SK-N-SH (cell line): ENCODE measurements at regions not wholly inside any gene's neighbourhood (a gene's known extent, or its start where the extent isn't known, plus 50 kb on each side); places are given as distances from the start of the nearest gene placed in this dataset.

Source experiments
- CTCF ChIA-PET: fragments of 300-600, 350-600 bp; formaldehyde crosslinking; extraction: SDS; loops from one replicate; lab custom pipeline; 2021; lab: Yijun Ruan, JAX
- POLR2A ChIA-PET: fragments of 350-600 bp; sonication (Branson Sonifier 250); formaldehyde crosslinking; extraction: SDS; loops from one replicate; lab custom pipeline; 2020; ENCODE audit warnings: antibody characterized with exemption, inconsistent platforms; lab: Yijun Ruan, JAX
- DNase-seq: peaks from one replicate; pipeline ENCODE4 v3.0.0; 2012
- H2AFZ ChIP-seq: fragments of 200-600 bp; sonication (generic); 2 replicates; pipeline ENCODE4 v1.8.1; 2016; ENCODE audit warnings: antibody characterized with exemption, mild to moderate bottlenecking, low read depth
- H3F3A ChIP-seq: fragments of 200-600 bp; sonication (generic); replicated peaks from 2 replicates; pipeline ENCODE3; 2016; ENCODE audit warnings: antibody characterized with exemption, mild to moderate bottlenecking; ENCODE audit not compliant: insufficient read depth
- H3K27ac ChIP-seq, 2 experiments: fragments of 200-500 bp in 1 of 2; fragments of 200-600 bp in 1 of 2; sonication (Bioruptor generic) in 1 of 2; sonication (generic), shearing (Covaris generic) in 1 of 2; 2 replicates each; pipeline versions ENCODE4 v1.5.1 to v1.6.1; 2014 to 2016; ENCODE audit warnings: low read depth in 2 of 2, inconsistent platforms in 1 of 2, low read length in 1 of 2, mild to moderate bottlenecking in 1 of 2, mixed read lengths in 1 of 2
- H3K27me3 ChIP-seq: fragments of 200-600 bp; sonication (generic), shearing (Covaris generic); 2 replicates; pipeline ENCODE4 v1.6.1; 2016; ENCODE audit warnings: mixed run types; ENCODE audit not compliant: insufficient read depth
- H3K36me3 ChIP-seq, 2 experiments: fragments of 200-500 bp in 1 of 2; fragments of 200-600 bp in 1 of 2; sonication (Bioruptor generic) in 1 of 2; sonication (generic) in 1 of 2; replicated peaks in 1 of 2; 2 replicates each; pipeline versions ENCODE3 to v1.5.1; 2014 to 2016; ENCODE audit warnings: low read length in 1 of 2, mild to moderate bottlenecking in 1 of 2; ENCODE audit not compliant: insufficient read depth in 2 of 2, control insufficient read depth in 1 of 2
- H3K4me1 ChIP-seq, 2 experiments: fragments of 200-500 bp in 1 of 2; fragments of 200-600 bp in 1 of 2; sonication (Bioruptor generic) in 1 of 2; sonication (generic), shearing (Covaris generic) in 1 of 2; 2 replicates each; pipeline versions ENCODE4 v1.5.1 to v1.6.1; 2014 to 2016; ENCODE audit warnings: low read depth in 1 of 2, low read length in 1 of 2, mixed run types in 1 of 2; ENCODE audit not compliant: insufficient read depth in 2 of 2, control insufficient read depth in 1 of 2
- H3K4me2 ChIP-seq: fragments of 200-600 bp; sonication (generic), shearing (Covaris generic); 2 replicates; pipeline ENCODE4 v1.6.1; 2017; ENCODE audit warnings: mixed run types
- H3K4me3 ChIP-seq, 2 experiments: fragments of 200-500 bp in 1 of 2; fragments of 200-600 bp in 1 of 2; sonication (Bioruptor generic) in 1 of 2; sonication (generic), shearing (Covaris generic) in 1 of 2; 2 replicates each; pipeline versions ENCODE4 v1.5.1 to v1.8.1; 2014 to 2016; ENCODE audit warnings: low read depth in 2 of 2, inconsistent platforms in 1 of 2, low read length in 1 of 2, mild to moderate bottlenecking in 1 of 2, mixed read lengths in 1 of 2, moderate library complexity in 1 of 2
- H3K79me2 ChIP-seq: fragments of 200-600 bp; sonication (generic); 2 replicates; pipeline ENCODE4 v1.8.1; 2017; ENCODE audit warnings: mild to moderate bottlenecking; ENCODE audit not compliant: insufficient read depth
- H3K9ac ChIP-seq: fragments of 200-600 bp; sonication (generic); 2 replicates; pipeline ENCODE4 v1.6.1; 2017; ENCODE audit warnings: mixed run types
- H3K9me2 ChIP-seq: fragments of 200-600 bp; sonication (generic); 2 replicates; pipeline ENCODE4 v1.6.1; 2017; ENCODE audit warnings: mixed run types
- H3K9me3 ChIP-seq: fragments of 200-600 bp; sonication (generic); 2 replicates; pipeline ENCODE4 v1.6.1; 2017; ENCODE audit warnings: mixed run types, mild to moderate bottlenecking, moderate library complexity
- H4K20me1 ChIP-seq: fragments of 200-600 bp; sonication (generic); 2 replicates; pipeline ENCODE4 v1.6.1; 2017; ENCODE audit warnings: mild to moderate bottlenecking, mixed run types; ENCODE audit not compliant: insufficient read depth
- CTCF ChIP-seq: fragments of 200-600 bp; sonication (generic); IDR thresholded peaks from 2 replicates; pipeline ENCODE4 v1.6.1; 2017; ENCODE audit warnings: antibody characterized with exemption, mild to moderate bottlenecking, moderate library complexity
- ELF1 ChIP-seq: IDR thresholded peaks from 2 replicates; pipeline ENCODE4 v1.4.0; 2012
- FOXJ3 ChIP-seq: sonication (generic); formaldehyde crosslinking; IDR thresholded peaks from 2 replicates; pipeline ENCODE4 v1.5.1; 2020; ENCODE audit warnings: mild to moderate bottlenecking, missing genetic modification reagents
- GATA2 ChIP-seq: sonication (generic); formaldehyde crosslinking; IDR thresholded peaks from 2 replicates; pipeline ENCODE4 v1.5.0; 2020; ENCODE audit warnings: mild to moderate bottlenecking, missing genetic modification reagents
- JUND ChIP-seq: IDR thresholded peaks from 2 replicates; pipeline ENCODE4 v1.4.0; 2012
- MAX ChIP-seq: IDR thresholded peaks from 2 replicates; pipeline ENCODE4 v1.4.0; 2012; ENCODE audit warnings: low read depth
- MEF2A ChIP-seq: IDR thresholded peaks from 2 replicates; pipeline ENCODE4 v1.4.0; 2012; ENCODE audit warnings: low read depth, borderline replicate concordance
- MXI1 ChIP-seq: IDR thresholded peaks from 2 replicates; pipeline ENCODE4 v1.6.1; 2012; ENCODE audit warnings: mild to moderate bottlenecking, low read depth, low read length, improper control_type of control experiment
- NFIC ChIP-seq: IDR thresholded peaks from 2 replicates; pipeline ENCODE4 v1.4.0; 2012; ENCODE audit warnings: borderline replicate concordance
- NRF1 ChIP-seq: IDR thresholded peaks from 2 replicates; pipeline ENCODE4 v1.6.1; 2012; ENCODE audit warnings: low read depth, mild to moderate bottlenecking, low read length
- REST ChIP-seq: IDR thresholded peaks from 2 replicates; pipeline ENCODE4 v1.6.1; 2012; ENCODE audit warnings: mild to moderate bottlenecking, low read depth, low read length, moderate library complexity
- RXRA ChIP-seq: IDR thresholded peaks from 2 replicates; pipeline ENCODE4 v1.4.0; 2012; ENCODE audit warnings: low read depth, mild to moderate bottlenecking, borderline replicate concordance
- SIN3A ChIP-seq: IDR thresholded peaks from 2 replicates; pipeline ENCODE4 v1.6.1; 2012; ENCODE audit warnings: low read depth, mild to moderate bottlenecking, low read length, moderate library complexity, borderline replicate concordance
- USF1 ChIP-seq: IDR thresholded peaks from 2 replicates; pipeline ENCODE4 v1.4.0; 2012; ENCODE audit warnings: low read depth, borderline replicate concordance
- YY1 ChIP-seq: IDR thresholded peaks from 2 replicates; pipeline ENCODE4 v1.4.0; 2012; ENCODE audit warnings: low read depth, mild to moderate bottlenecking
- WGBS: methylation state at CpG from one replicate; pipeline ENCODE4 v1.1.6; 2017; ENCODE audit warnings: low lambda C conversion rate; 5-methylcytosine and 5-hydroxymethylcytosine counted together

GRCh38 chr7:12785473-12785872 lies 98.0 kb downstream of the ARL4A start (continued):
- TF ChIP-seq SIN3A (no peak), USF1 (no peak), REST (no peak), MXI1 (no peak), JUND (no peak), MEF2A (no peak), NFIC (no peak)

GRCh38 chr7:12786494-12786893 lies 99.1 kb downstream of the ARL4A start:
- 32% methylated on average over 4 of the region's 4 CpGs for WGBS
- Histone ChIP-seq H3K27ac (no peak overlapping the region), H3K9ac (no peak overlapping the region), H4K20me1 (no peaks in the 10 kb centered on the region), H3K9me2 (no peaks in the 10 kb centered on the region), H3K4me2 (no peak overlapping the region), H3F3A (no peaks in the 10 kb centered on the region), H3K4me1 (no peaks in the 10 kb centered on the region), H3K79me2 (no peaks in the 10 kb centered on the region), H2AFZ (no peak overlapping the region), H3K36me3 (no peaks in the 10 kb centered on the region), H3K9me3 (no peaks in the 10 kb centered on the region), H3K4me3 (no peak overlapping the region), H3K27me3 (no peaks in the 10 kb centered on the region)
- ChIA-PET CTCF (no interaction called here), POLR2A (no interaction called here)
- TF ChIP-seq JUND (no peak), USF1 (no peak), ELF1 (no peak), NRF1 (no peak), MXI1 (no peak)
- no peak for DNase-seq

- Histone ChIP-seq H3K9me2 (no peaks in the 10 kb centered on the region), H3K4me1 (no peaks in the 10 kb centered on the region), H3K36me3 (no peaks in the 10 kb centered on the region), H3K4me2 (no peak overlapping the region), H3K27me3 (no peaks in the 10 kb centered on the region), H4K20me1 (no peaks in the 10 kb centered on the region), H2AFZ (no peak overlapping the region), H3F3A (no peaks in the 10 kb centered on the region), H3K4me3 (no peak overlapping the region), H3K27ac (no peak overlapping the region), H3K9me3 (no peaks in the 10 kb centered on the region), H3K9ac (no peak overlapping the region), H3K79me2 (no peaks in the 10 kb centered on the region)
- ChIA-PET POLR2A (no interaction called here), CTCF (no interaction called here)
- WGBS = 8% methylated on average over 2 of the region's 2 CpGs
- DNase-seq = no peak
- no peak for TF ChIP-seq MAX
- no peak for TF ChIP-seq GATA2 (CRISPR knock-in tag)
- TF ChIP-seq FOXJ3 (CRISPR knock-in tag) = no peak
- TF ChIP-seq YY1 = no peak
- no peak for TF ChIP-seq USF1
- TF ChIP-seq RXRA = no peak
- no peak for TF ChIP-seq CTCF
- no peak for TF ChIP-seq REST
Observed at GRCh38 chr7:12788171-12788570, 100.7 kb downstream of the ARL4A start.
